Ecto neural progenitor cell (in vitro differentiated cells): ENCODE measurements at regions not wholly inside any gene's neighbourhood (a gene's known extent, or its start where the extent isn't known, plus 50 kb on each side); places are given as distances from the start of the nearest gene placed in this dataset.
"Not testable (repeated sequence)": the region's sequence is repeated elsewhere in the genome, so short reads cannot be mapped to it uniquely, and the experiment has no call there.

Source experiments
- DNase-seq: peaks from one replicate; pipeline ENCODE4 v3.0.0-alpha.2; 2018; ENCODE audit warnings: low spot score

- DNase-seq, result peak; percentile 46
Observed at GRCh38 chr13:61664801-61665705, 249.4 kb upstream of the PCDH20 start.

GRCh38 chr13:61654481-61654880, 238.8 kb upstream of the PCDH20 start:
- DNase-seq, result no peak

GRCh38 chr13:61648547-61648946, 232.9 kb upstream of the PCDH20 start:
- no peak for DNase-seq

GRCh38 chr13:61612192-61612591, 196.5 kb upstream of the PCDH20 start:
- no peak for DNase-seq

- DNase-seq, result no peak
Observed at GRCh38 chr13:61608138-61608537, 192.5 kb upstream of the PCDH20 start.

- no peak for DNase-seq
Observed at GRCh38 chr13:61600360-61601033, 184.8 kb upstream of the PCDH20 start.

- DNase-seq, result no peak
Observed at GRCh38 chr13:61592489-61592888, 176.8 kb upstream of the PCDH20 start.

- no peak for DNase-seq
Observed at GRCh38 chr13:61575973-61576372, 160.3 kb upstream of the PCDH20 start.

- DNase-seq, result no peak
Observed at GRCh38 chr13:61563645-61564044, 148.0 kb upstream of the PCDH20 start.

GRCh38 chr13:61546911-61547310, 131.3 kb upstream of the PCDH20 start:
- DNase-seq, result no peak

- no peak for DNase-seq
Observed at GRCh38 chr13:61546413-61546812, 130.8 kb upstream of the PCDH20 start.

GRCh38 chr13:61536433-61536832, 120.8 kb upstream of the PCDH20 start:
- no peak for DNase-seq

- DNase-seq, result no peak
Observed at GRCh38 chr13:61531383-61532065, 115.9 kb upstream of the PCDH20 start.

- DNase-seq, result not testable (repeated sequence)
Observed at GRCh38 chr13:61519214-61519613, 103.6 kb upstream of the PCDH20 start.

GRCh38 chr13:61508936-61509335, 93.3 kb upstream of the PCDH20 start:
- DNase-seq, result no peak

GRCh38 chr13:61500176-61500575, 84.5 kb upstream of the PCDH20 start:
- DNase-seq, result no peak

- no peak for DNase-seq
Observed at GRCh38 chr13:61495648-61496047, 80.0 kb upstream of the PCDH20 start.

GRCh38 chr13:61493556-61493955, 77.9 kb upstream of the PCDH20 start:
- not testable (repeated sequence) for DNase-seq

- no peak for DNase-seq
Observed at GRCh38 chr13:61486496-61486895, 70.8 kb upstream of the PCDH20 start.

- DNase-seq, result no peak
Observed at GRCh38 chr13:61485128-61485765, 69.6 kb upstream of the PCDH20 start.

GRCh38 chr13:61477619-61478018, 62.0 kb upstream of the PCDH20 start:
- DNase-seq, result no peak

- DNase-seq, result no peak
Observed at GRCh38 chr13:61470786-61471185, 55.1 kb upstream of the PCDH20 start.
